ENCODE measurements at regions not wholly inside any gene's neighbourhood (a gene's known extent, or its start where the extent isn't known, plus 50 kb on each side); places are given as distances from the start of the nearest gene placed in this dataset.
A peak's percentile ranks its signal among the peaks of the same experiment; 100 is the strongest.

DNA sequence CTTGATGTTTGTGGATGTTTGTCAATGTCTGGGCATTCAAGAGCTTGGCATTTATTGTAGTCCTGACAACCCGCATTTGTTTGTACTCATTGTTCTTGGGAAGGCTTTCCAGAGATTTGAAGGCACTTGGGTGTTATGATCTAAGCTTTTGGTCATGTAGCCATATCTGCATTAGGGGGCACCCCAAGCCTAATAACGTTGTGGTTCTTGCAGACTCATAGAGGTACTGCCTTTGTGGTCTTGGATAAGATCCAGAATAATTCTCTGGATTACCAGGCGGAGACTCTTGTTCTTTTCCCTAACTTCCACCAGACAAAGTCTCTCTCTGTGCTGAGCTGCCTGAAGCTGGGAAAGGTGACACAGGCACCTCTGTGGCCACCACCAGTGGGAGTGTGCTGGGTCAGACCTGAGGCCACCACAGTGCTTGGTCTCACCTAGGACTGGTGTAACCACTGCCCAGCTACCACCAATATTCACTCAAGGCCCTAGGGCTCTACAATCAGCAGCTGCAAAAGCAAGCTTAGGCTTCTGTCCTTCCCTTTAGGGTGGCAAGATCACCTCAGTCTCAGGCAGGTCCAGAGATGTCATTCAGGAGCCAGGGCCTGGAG is 144.4 kb upstream of the TAS2R1 start:
- Histone ChIP-seq H3K9ac (ENCODE audit: low read depth, low read length) (no peak overlapping the region), H3K9me1 (ENCODE audit: insufficient read depth, low read length) (peaks cover 15% of the 10 kb centered on the region), H3K4me3 (ENCODE audit: insufficient read depth, low read depth, low read length) (no peak overlapping the region), H3K4me1 (ENCODE audit: control insufficient read depth, insufficient read depth, low read length) (peaks cover 8% of the 10 kb centered on the region), H3K23ac (ENCODE audit: low read depth, low read length) (peak overlapping the region; percentile 88; the same call in 1 of the 2 replicates), H4K20me1 (ENCODE audit: insufficient read depth, low read length) (no peaks in the 10 kb centered on the region), H4K8ac (ENCODE audit: low read depth in 2 of 2, low read length in 2 of 2) (peak overlapping the region; percentile 95 to 97; a peak in 3 of 4 replicates), H4K91ac (ENCODE audit: insufficient read depth, low read depth, low read length) (peak overlapping the region; percentile 96), H3K4me2 (ENCODE audit: low read depth, low read length) (no peak overlapping the region), H3K14ac (replicated peaks; ENCODE audit: low read depth, low read length) (peak overlapping the region; percentile 97), H2AK5ac (ENCODE audit: low read depth, low read length) (peak overlapping the region; percentile 85), H2BK120ac (ENCODE audit: low read depth, low read length) (peak overlapping the region; percentile 98), H4K5ac (ENCODE audit: low read depth, low read length) (peak overlapping the region; percentile 99), H2AK9ac (replicated peaks; ENCODE audit: low read depth, low read length, poor library complexity) (peak overlapping the region; percentile 21), H3K79me1 (ENCODE audit: low read depth in 1 of 2, low read length in 2 of 2) (no peaks in the 10 kb centered on the region), H3K4ac (ENCODE audit: low read depth, low read length) (peak overlapping the region; percentile 92), H3K9me3 (ENCODE audit: control insufficient read depth, insufficient read depth, low read length) (no peaks in the 10 kb centered on the region), H2BK5ac (ENCODE audit: low read depth, low read length, poor library complexity, severe bottlenecking) (peak overlapping the region; percentile 72), H2BK20ac (ENCODE audit: low read depth, low read length) (peak overlapping the region; percentile 96), H3K36me3 (ENCODE audit: control insufficient read depth, insufficient read depth, low read length) (no peaks in the 10 kb centered on the region), H3K27me3 (ENCODE audit: control insufficient read depth, insufficient read depth, low read length) (no peaks in the 10 kb centered on the region), H3K18ac (ENCODE audit: low read depth, low read length) (peak overlapping the region; percentile 100), H2AFZ (replicated peaks; ENCODE audit: low read length, poor library complexity) (peak overlapping the region; percentile 91), H3K56ac (ENCODE audit: extremely low read depth, insufficient read depth, low read length) (no peak overlapping the region), H2BK15ac (ENCODE audit: low read depth, low read length) (peak overlapping the region; percentile 97; the same call in 2 of the 3 replicates), H3K27ac (ENCODE audit: insufficient read depth, low read length) (peak overlapping the region; percentile 61)
- ChIA-PET CTCF (interaction anchor here (2.2 kb wide), 1 partner anchor 256 kb away, joined by 6 read pairs; no protein-coding TSS in a partner anchor), POLR2A (ENCODE audit: unreplicated experiment) (no interaction called here)
- TF ChIP-seq, protein P1, sequence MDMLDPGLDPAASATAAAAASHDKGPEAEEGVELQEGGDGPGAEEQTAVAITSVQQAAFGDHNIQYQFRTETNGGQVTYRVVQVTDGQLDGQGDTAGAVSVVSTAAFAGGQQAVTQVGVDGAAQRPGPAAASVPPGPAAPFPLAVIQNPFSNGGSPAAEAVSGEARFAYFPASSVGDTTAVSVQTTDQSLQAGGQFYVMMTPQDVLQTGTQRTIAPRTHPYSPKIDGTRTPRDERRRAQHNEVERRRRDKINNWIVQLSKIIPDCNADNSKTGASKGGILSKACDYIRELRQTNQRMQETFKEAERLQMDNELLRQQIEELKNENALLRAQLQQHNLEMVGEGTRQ (IDR thresholded peaks at IDR 0.05; ENCODE audit: low read depth, low read length): no peak
- no peak for TF ChIP-seq MXI1 (IDR thresholded peaks at IDR 0.05; ENCODE audit: borderline replicate concordance, low read depth, low read length)
- TF ChIP-seq, protein P2, sequence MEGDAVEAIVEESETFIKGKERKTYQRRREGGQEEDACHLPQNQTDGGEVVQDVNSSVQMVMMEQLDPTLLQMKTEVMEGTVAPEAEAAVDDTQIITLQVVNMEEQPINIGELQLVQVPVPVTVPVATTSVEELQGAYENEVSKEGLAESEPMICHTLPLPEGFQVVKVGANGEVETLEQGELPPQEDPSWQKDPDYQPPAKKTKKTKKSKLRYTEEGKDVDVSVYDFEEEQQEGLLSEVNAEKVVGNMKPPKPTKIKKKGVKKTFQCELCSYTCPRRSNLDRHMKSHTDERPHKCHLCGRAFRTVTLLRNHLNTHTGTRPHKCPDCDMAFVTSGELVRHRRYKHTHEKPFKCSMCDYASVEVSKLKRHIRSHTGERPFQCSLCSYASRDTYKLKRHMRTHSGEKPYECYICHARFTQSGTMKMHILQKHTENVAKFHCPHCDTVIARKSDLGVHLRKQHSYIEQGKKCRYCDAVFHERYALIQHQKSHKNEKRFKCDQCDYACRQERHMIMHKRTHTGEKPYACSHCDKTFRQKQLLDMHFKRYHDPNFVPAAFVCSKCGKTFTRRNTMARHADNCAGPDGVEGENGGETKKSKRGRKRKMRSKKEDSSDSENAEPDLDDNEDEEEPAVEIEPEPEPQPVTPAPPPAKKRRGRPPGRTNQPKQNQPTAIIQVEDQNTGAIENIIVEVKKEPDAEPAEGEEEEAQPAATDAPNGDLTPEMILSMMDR (conservative IDR thresholded peaks at IDR 0.05; ENCODE audit: low read depth, low read length): peak; percentile 63
- TF ChIP-seq RAD21 (IDR thresholded peaks at IDR 0.05; ENCODE audit: low read length): peak; percentile 75
- peak; percentile 70 for TF ChIP-seq SMC3 (IDR thresholded peaks at IDR 0.05; ENCODE audit: low read depth, low read length)
- DNase-seq (peak; percentile 84), ATAC-seq (ENCODE audit: low read depth) (peak; percentile 44; the same call in 1 of the 2 replicates)
- in situ Hi-C loops (cut with MboI; ENCODE audit: low sequenced_read_pairs): loop anchor here (10.0 kb wide), 2 partner anchors 250 to 460 kb away; no protein-coding TSS in a partner anchor
- no TSS peak for BruUV-seq (replicated peaks)
- intact Hi-C loops (cut with micrococcal nuclease): loop anchor here (1.0 to 5.0 kb wide), 2 partner anchors 258 to 459 kb away; no protein-coding TSS in a partner anchor
- no CpG with 5 or more reads among the region's 3 CpGs for WGBS, 2 experiments (ENCODE audit: extremely low coverage in 2 of 2, insufficient read length in 1 of 2)
- dilution Hi-C loops (cut with HindIII; ENCODE audit: low sequenced_read_pairs, unreplicated experiment): no loop called here

All from IMR-90 (cell line).